Urothelium cell line (cell line): ENCODE measurements at regions not wholly inside any gene's neighbourhood (a gene's known extent, or its start where the extent isn't known, plus 50 kb on each side); places are given as distances from the start of the nearest gene placed in this dataset.

Experiments
- DNase-seq: peaks from one replicate; pipeline ENCODE4 v3.0.0; 2011; ENCODE audit warnings: low spot score, mixed read lengths
- FAIRE-seq: peaks from 2 replicates; lab custom pipeline; 2011; peaks lifted over from hg19 to GRCh38; lab: Jason Lieb, UNC

- DNase-seq: no peak
Measured at GRCh38 chr10:59557052-59557451, 152.6 kb downstream of the SLC16A9 start.

GRCh38 chr10:59553162-59553900, 156.3 kb downstream of the SLC16A9 start:
- no peak for DNase-seq
- no peak for FAIRE-seq

More at GRCh38 chr10:59557052-59557451, 152.6 kb downstream of the SLC16A9 start:
- no peak for FAIRE-seq

GRCh38 chr10:59550061-59550460, 159.6 kb downstream of the SLC16A9 start:
- no peak for DNase-seq
- FAIRE-seq: no peak

- FAIRE-seq: no peak
Measured at GRCh38 chr10:59538623-59539022, 171.0 kb downstream of the SLC16A9 start.

GRCh38 chr10:59537501-59537900, 172.1 kb downstream of the SLC16A9 start:
- FAIRE-seq: no peak
- no peak for DNase-seq

More at GRCh38 chr10:59538623-59539022, 171.0 kb downstream of the SLC16A9 start:
- no peak for DNase-seq

- FAIRE-seq (no peak), DNase-seq (peak; percentile 61)
Measured at GRCh38 chr10:59536167-59537014, 173.3 kb downstream of the SLC16A9 start.

GRCh38 chr10:59524348-59524747, 162.0 kb upstream of the FAM13C start:
- FAIRE-seq: no peak
- no peak for DNase-seq

- DNase-seq (no peak), FAIRE-seq (no peak)
Measured at GRCh38 chr10:59523851-59524250, 161.5 kb upstream of the FAM13C start.

GRCh38 chr10:59517996-59518395, 155.6 kb upstream of the FAM13C start:
- no peak for FAIRE-seq
- no peak for DNase-seq

- FAIRE-seq (no peak), DNase-seq (no peak)
Measured at GRCh38 chr10:59517341-59517899, 155.1 kb upstream of the FAM13C start.

GRCh38 chr10:59513558-59513957, 151.2 kb upstream of the FAM13C start:
- FAIRE-seq (no peak), DNase-seq (no peak)

GRCh38 chr10:59512951-59513350, 150.6 kb upstream of the FAM13C start:
- FAIRE-seq (no peak), DNase-seq (no peak)

GRCh38 chr10:59508956-59509355, 146.6 kb upstream of the FAM13C start:
- FAIRE-seq: no peak
- no peak for DNase-seq

- FAIRE-seq (no peak), DNase-seq (peak; percentile 53)
Measured at GRCh38 chr10:59508296-59508695, 145.9 kb upstream of the FAM13C start.

- no peak for FAIRE-seq
- no peak for DNase-seq
Measured at GRCh38 chr10:59505926-59506325, 143.6 kb upstream of the FAM13C start.

- no peak for DNase-seq
- no peak for FAIRE-seq
Measured at GRCh38 chr10:59499460-59499859, 137.1 kb upstream of the FAM13C start.

- DNase-seq: no peak
- FAIRE-seq: peak; percentile 69
Measured at GRCh38 chr10:59493017-59493416, 130.7 kb upstream of the FAM13C start.

GRCh38 chr10:59479426-59479825, 117.1 kb upstream of the FAM13C start:
- FAIRE-seq: no peak
- DNase-seq: no peak

- no peak for FAIRE-seq
- no peak for DNase-seq
Measured at GRCh38 chr10:59470570-59470969, 108.2 kb upstream of the FAM13C start.

- FAIRE-seq (no peak), DNase-seq (no peak)
Measured at GRCh38 chr10:59465088-59465487, 102.7 kb upstream of the FAM13C start.

- no peak for DNase-seq
- no peak for FAIRE-seq
Measured at GRCh38 chr10:59464483-59464882, 102.1 kb upstream of the FAM13C start.

- no peak for FAIRE-seq
- no peak for DNase-seq
Measured at GRCh38 chr10:59463909-59464308, 101.6 kb upstream of the FAM13C start.
